Stimulated activated CD8-positive, alpha-beta memory T cell treated with anti-CD3 and anti-CD28 coated beads, Interleukin-2, amount 100 ng/mL, for 1 hour (primary cell): ENCODE measurements at regions not wholly inside any gene's neighbourhood (a gene's known extent, or its start where the extent isn't known, plus 50 kb on each side); places are given as distances from the start of the nearest gene placed in this dataset.
"Not testable (repeated sequence)": the region's sequence is repeated elsewhere in the genome, so short reads cannot be mapped to it uniquely, and the experiment has no call there.

Experiments used
- DNase-seq, 2 donors: peaks; one replicate each; pipeline ENCODE4 v3.0.0-alpha.2; 2020; ENCODE audit warnings: low read depth in 2 of 2

GRCh38 chr12:92061061-92061460 is 84.6 kb downstream of the BTG1 start:
- DNase-seq = no peak

- no peak for DNase-seq
Observed at GRCh38 chr12:92059960-92060359, 85.7 kb downstream of the BTG1 start.

DNA sequence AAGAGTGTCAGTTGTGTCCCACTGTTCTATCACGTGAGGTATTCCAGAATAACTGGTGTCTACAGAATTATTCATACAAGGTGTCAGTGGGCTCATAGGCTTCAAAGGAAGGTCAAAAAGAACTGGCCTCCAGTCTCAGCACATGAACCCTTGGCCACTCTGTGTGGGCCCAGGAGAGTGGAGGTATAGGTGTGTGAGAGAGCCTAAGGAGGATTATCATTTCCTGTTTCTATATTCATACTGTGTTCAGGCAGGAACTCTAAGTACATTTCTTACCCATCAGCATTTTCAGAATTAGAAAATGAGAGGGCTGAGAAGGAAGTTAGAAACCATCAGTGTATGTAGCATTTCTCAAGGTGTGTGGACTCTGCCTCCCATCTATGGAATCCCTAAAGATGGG is 87.0 kb downstream of the BTG1 start:
- no peak for DNase-seq

GRCh38 chr12:92056756-92057155 is 88.9 kb downstream of the BTG1 start:
- not testable (repeated sequence) for DNase-seq

- DNase-seq = no peak
Observed at GRCh38 chr12:92056290-92056689, 89.4 kb downstream of the BTG1 start.

DNA sequence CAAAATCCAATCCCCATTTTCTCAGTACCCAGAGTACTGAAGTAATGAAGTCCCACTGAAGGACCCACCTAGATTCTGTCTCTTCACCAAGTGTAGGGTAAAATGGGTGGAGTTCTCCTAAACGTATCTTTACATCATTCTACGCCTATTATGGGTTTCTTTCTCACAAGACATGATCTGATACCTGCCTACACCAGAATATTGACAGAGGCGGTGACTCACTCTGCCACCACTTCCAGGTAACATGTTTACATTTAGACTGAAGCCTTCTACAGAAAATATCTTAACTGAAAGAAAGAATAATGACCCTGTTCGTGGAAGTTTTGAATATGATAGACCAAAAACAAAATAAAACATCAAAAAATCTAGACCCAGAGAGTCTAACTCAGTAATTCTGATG is 89.8 kb downstream of the BTG1 start:
- DNase-seq = peak in 1 of 2 donors; percentile 36

DNA sequence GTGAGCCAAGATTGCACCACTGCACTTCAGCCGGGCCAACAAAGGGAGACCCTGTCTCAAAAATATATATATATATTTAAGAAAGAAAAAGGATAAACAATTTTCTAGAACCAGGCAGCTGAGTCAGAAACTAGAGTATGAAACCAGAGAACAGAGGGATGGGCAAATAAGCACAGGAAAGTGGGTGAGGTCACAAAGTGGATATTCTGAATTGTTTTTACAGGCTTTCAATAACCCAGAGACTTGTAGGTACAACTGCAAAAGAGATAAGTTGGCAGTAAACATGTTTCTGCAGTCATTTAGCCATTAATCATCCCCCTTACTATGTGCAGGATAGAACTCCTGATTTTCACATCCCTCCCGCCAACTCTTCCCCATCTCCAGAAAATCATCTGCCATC is 94.2 kb downstream of the BTG1 start:
- no peak for DNase-seq

DNA sequence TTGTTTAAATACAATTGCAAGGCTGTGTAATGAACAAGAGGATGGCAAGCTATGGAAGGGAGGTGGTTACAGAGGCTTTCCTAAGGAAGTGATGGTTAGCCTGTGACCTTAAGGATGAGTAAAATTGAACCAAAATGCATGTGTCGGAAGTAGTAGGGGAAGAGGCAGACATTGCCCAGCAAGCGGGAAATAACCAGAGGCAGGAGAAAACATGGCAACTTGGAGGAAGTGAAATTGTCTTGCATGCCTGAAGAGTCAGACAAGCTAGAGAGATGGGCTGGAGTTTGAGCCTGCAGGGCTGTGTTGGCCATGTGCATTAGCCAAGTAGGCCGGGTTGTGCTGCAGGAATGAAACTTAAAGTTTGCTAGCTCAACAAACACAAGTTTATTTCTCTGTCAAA is 96.2 kb downstream of the BTG1 start:
- no peak for DNase-seq

DNA sequence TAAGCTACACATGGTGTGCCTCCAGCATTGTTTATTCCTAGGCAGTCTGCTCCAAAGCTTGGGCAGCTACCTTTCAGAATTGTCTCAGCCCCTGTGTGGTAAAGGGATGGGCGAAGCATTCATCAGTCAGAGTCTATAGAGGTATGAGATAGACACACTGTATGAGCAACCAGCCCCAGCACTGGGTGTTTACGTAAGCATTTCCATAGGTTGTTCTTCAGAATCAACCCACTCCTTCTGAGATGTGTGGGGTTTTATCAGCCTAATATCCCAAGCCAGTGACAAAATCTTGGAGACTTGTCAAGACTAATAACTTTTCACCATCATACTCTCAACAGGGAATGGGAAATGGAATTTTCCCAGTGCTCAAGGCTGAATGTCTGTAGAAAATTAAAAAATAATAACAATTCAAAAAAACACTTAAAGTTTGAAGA is 98.2 kb downstream of the BTG1 start:
- DNase-seq = no peak

DNA sequence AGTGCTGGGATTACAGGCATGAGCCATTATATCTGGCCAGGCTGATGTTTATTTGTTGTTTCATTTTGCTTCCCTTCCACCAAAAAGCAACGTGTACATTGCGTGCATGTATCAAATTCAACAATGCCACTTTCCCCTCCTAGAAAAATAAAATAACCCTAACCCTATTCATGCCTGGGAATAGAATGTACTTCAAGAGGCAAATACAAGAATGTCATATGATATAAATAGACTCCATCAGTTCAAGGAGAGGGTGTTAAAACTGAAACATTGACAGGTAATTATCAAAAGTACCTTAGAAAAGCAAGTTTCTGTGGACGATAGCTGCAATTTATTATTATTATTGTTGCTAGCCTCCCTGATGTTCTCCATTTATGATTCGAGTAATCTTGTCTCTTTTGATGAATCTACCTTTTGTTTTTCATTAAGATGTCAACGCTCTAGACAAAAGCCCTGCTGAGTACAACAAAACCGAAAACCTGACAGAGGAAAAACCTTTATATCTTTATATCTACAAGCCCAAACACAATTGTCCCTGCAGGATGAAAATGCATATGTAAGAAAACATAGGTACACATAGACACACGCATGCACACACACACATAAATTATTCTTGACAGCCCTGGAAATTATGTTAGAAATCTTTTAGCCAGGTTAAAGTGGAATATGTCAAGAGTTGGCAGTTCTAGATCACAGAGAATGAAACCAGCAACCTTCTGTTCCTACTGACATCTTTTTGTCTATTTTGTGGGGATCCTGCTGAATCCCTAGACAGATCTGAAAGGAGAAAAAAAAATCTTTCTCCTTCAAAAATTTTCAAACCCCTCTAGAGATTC is 98.9 kb downstream of the BTG1 start:
- no peak for DNase-seq

GRCh38 chr12:92045852-92046251 is 99.8 kb downstream of the BTG1 start:
- no peak for DNase-seq

GRCh38 chr12:92044435-92044834 is 101.2 kb downstream of the BTG1 start:
- DNase-seq = no peak

DNA sequence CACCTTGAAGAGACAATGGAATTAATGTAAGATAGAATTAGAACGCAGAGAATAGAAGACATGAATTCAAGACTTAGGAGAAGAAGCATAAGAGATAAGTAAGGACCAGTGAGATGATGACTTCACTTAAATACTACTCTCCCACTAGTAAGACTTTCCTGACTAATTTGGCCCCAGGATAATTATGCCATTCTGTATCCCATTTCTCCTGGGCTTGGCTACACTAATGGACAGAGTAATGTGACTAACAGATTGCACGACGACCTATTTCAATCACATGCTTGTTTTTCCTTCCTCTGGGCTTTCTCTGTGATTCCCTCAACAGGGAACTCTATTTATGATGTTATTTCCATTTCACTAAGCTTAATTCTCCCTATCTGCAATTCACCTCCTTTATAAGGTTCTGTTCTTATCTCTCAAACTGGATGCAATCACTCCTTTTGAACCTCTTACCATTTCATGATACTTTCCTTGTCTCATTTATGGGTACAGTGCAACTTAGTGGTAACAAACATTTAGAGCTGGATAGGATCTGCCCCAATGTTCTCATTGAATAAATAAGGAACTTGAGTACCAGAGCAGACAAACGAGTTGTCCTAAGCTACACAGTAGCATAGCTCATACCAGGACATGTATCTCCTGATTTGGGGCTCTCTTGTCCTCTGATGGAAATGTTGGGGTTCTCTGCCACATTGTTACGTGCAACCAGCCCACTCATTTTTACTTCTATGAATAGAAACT is 102.7 kb downstream of the BTG1 start:
- DNase-seq = no peak

DNA sequence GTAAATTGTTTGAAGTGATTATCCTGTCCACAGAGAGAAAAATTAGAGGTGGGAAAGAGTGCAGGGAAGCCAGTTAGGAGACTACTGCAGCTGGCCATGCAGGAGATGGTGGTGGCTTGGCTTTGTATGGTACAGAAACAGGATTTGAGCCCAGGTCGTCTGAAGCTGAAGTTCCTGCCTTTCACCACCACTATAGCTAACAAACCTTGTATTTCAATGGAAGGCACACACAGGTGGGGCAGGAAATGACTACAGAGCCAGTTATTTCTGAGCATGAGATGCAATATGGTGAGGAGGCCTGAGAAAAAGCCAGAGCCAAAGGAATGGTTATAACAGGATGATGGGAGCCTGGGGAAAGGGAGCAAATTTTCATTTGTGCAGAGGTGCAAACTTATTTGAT is 103.9 kb downstream of the BTG1 start:
- no peak for DNase-seq

DNA sequence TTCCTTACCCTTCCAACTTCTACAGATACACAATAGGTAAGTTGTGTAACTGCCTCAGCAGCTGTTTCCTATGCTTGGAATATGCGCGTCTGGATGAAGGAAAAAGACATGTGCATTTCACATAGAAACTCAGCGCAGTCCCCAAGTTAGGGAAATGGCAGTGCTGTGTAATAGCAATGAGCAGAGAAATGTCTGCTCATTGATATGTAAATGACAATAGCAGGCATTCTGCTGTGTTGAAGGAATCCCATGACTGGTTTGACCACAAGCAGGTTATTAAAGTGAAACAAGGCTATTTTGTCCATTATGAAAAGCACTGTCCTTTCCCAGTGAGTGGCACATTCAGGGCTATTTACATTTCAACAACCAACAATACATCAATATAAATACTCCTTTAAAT is 106.6 kb downstream of the BTG1 start:
- DNase-seq = no peak

GRCh38 chr12:92038476-92038875 is 107.2 kb downstream of the BTG1 start:
- no peak for DNase-seq

GRCh38 chr12:92036771-92037453 is 108.7 kb downstream of the BTG1 start:
- DNase-seq = no peak

GRCh38 chr12:92036061-92036620 is 109.5 kb downstream of the BTG1 start:
- no peak for DNase-seq

DNA sequence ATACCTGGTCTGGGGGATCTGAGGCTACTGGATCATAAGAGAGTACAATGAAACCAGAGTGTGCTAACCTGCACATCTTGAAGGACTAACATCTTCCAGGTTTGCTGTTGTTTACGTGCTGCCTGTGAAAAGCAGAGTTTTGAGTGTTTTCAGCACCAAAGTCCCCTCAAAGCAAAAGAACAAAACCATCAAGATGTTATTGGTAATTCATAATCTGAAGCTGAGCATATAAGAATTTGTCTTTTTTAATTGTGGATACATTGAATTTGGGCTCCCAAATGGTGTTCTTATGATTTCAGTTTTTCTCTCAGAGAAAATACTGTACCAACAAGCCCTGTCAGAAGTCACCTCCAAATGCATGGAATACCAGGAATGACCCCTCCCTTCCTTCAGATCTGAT is 110.2 kb downstream of the BTG1 start:
- DNase-seq = no peak

DNA sequence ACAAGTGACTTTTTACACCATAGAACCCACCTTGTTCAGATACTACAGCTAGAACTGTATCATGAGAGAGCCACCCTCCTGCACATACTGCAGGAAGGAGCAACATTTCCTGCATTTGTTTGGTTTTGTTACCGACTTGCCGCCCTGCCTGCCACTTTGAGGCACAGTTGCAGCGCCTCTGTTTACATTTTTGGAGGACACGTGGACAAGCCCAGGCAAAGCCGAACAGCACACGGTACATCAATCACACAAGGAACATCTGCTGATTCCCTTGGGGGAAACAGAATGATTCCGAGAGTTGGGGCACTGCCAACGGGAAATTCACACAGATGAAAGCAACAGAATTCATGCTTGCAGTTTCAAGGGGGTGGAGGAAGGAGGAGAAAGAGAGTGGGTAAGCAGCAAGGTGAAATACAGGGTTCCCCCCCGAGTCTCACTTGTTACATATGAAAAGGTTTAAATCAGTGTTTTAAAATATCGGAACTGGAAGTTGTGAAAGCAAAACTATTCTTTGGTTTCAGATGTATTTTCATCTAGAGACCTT is 110.7 kb downstream of the BTG1 start:
- DNase-seq = peak; percentile 8 to 17

- no peak for DNase-seq
Observed at GRCh38 chr12:92034083-92034482, 111.6 kb downstream of the BTG1 start.

GRCh38 chr12:92032965-92033364 is 112.7 kb downstream of the BTG1 start:
- no peak for DNase-seq
